UCSD-AML1 (cell line): ENCODE measurements at regions not wholly inside any gene's neighbourhood (a gene's known extent, or its start where the extent isn't known, plus 50 kb on each side); places are given as distances from the start of the nearest gene placed in this dataset.
"Not testable (repeated sequence)": the region's sequence is repeated elsewhere in the genome, so short reads cannot be mapped to it uniquely, and the experiment has no call there.

Experiments
- DNase-seq: peaks from one replicate; lab custom pipeline; 2025; ENCODE audit not compliant: unreplicated experiment; lab: John Stamatoyannopoulos, UW

- DNase-seq = no peak
Measured at GRCh38 chr4:141290771-141291170, 70.1 kb downstream of the ZNF330 start.

GRCh38 chr4:141294306-141294705, 73.6 kb downstream of the ZNF330 start:
- no peak for DNase-seq

- no peak for DNase-seq
Measured at GRCh38 chr4:141301216-141301615, 80.5 kb downstream of the ZNF330 start.

GRCh38 chr4:141302924-141303323, 82.2 kb downstream of the ZNF330 start:
- no peak for DNase-seq

DNA sequence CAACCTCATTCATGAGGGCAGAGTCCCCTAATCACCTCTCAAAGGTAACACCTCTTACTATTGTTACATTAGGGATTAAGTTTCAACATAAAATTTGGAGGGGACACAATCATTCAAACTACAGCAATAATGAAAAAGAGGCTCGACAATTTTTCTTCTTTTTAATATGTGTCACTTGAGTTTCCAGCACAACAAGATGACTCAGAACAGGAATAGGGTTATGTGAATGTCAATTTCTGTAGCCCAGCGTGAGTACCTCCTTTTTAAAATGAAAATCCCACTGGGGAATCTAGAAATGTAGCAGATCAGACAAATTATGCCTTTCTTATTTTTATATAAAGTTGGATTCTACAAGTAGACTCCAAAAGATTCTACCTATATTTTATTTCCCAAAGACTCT, 83.7 kb downstream of the ZNF330 start:
- no peak for DNase-seq

GRCh38 chr4:141306331-141306730, 85.6 kb downstream of the ZNF330 start:
- no peak for DNase-seq

GRCh38 chr4:141307241-141307689, 86.6 kb downstream of the ZNF330 start:
- DNase-seq = peak; percentile 26

- no peak for DNase-seq
Measured at GRCh38 chr4:141309874-141310273, 89.2 kb downstream of the ZNF330 start.

DNA sequence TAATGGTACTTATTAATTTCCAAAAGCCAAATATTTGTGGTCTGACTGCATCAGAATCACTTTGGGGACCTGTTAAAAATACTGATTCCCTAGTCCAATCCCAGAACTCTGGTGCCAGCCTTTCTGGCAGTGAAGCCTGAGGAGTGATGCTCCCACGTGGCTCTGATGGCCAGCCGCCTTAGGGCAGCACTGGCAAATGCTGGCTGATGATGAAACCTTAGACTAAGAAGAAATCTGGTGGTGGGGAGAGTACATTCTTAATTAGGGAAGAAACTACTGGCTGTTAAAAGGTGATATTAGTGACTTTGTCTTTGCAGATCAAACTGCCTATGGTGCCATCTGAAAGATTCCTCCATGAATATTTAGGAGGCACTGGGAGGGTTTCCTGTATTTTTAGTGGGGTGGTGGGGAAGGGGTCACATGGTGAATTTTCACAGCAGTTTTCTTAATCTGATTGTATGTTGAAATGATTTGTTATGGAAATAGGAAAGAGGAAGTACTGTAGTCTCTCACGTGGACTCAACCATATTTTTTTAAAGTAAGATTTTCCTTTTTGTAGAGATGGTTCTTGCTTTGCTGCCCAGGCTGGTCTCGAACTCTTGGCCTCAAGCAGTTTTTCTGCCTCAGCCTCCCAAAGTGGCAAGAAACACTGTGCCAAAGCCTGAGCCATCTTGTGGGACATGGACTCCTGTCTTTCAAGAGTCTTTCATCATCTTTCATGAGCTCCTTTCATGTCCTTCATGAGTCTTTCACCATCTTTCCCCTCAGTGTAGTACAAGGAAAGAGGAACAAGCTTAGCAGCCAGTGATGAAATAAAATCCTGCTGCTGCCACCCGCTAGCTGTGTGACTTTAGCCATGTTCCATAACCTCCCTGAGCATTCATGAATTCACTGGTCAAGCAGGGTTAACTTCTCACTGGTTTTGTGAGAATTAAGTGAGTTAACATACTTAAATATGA, 90.8 kb downstream of the ZNF330 start:
- no peak for DNase-seq

DNA sequence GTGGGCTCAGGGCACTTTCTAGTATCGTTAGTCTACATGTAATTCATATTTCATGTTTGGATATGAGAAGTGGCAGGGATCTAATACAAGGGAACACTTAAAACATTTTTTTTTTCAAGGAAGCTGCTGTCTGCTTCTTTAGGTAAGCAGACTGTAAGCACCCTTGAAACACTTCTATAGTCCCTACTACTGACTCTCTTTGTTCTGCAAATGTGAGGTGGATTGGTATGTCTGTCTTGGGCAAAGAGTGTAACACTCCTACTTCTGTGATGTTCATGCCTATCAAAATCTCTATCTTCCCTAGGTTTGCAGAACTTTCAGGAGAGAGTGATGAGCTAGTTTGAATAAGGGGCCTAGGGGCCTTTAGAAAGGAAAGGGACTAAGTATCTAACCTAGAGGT, 93.9 kb downstream of the ZNF330 start:
- no peak for DNase-seq

- DNase-seq = no peak
Measured at GRCh38 chr4:141328560-141329173, 108.0 kb downstream of the ZNF330 start.

DNA sequence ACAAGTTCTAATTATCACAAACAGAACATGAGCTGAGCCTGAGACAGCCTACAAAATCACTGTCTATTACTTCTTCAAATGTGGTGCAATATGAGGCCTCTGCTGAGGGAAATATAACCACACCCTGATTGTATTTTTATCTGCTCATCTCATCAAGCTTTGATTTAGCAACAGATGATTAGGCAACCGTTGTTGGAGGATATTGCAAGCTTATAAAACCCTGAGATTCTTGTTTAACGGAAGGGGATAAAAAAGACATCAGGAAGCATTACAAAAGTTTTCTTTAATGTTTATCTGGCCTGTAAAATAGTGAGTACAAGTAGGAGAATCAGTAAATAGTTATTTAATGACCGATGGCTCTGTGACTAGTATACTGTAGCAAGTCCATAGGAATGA, 108.5 kb downstream of the ZNF330 start:
- DNase-seq = no peak

DNA sequence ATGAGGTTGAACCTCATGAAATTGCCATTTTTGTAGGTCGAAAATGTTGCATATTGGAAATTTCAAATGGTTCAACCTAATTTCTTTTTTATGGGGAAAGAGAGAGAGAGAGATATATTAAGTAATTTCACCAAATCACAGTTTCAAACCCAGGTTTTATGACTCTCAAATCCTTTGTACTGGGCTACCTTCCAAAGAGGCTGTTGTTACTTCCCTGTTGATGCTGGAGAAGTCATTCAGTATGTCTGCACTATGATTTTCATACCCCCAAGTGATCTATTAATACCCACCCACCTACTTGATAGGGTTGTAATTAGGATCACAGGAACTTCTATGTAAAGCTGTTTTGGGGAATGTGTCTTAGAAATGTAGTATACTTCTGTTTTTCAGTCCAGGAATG, 109.9 kb downstream of the ZNF330 start:
- no peak for DNase-seq

GRCh38 chr4:141331534-141332358, 111.1 kb downstream of the ZNF330 start:
- no peak for DNase-seq

- not testable (repeated sequence) for DNase-seq
Measured at GRCh38 chr4:141332359-141333181, 111.9 kb downstream of the ZNF330 start.

GRCh38 chr4:141333456-141334230, 112.9 kb downstream of the ZNF330 start:
- DNase-seq = not testable (repeated sequence)

DNA sequence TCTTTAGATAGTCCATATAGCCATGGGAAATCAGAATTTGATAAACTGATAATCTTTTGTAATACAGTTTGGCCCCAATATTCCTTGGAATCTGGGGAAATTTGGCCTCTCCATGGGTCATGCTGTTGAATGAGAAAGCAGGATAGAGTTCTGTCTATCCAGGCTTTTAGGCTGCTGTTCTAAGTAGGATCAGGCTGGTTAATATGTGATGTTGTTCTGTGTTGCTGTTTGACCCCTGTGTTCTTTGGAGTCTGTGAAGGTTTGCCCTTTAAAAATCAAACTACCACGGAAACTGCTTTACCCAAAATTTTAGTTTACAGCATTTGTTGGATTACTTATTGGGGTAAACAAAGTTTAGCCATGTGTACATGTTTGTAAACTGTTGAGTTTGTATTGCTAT, 114.5 kb downstream of the ZNF330 start:
- DNase-seq = no peak

- no peak for DNase-seq
Measured at GRCh38 chr4:141338238-141338637, 117.5 kb downstream of the ZNF330 start.

DNA sequence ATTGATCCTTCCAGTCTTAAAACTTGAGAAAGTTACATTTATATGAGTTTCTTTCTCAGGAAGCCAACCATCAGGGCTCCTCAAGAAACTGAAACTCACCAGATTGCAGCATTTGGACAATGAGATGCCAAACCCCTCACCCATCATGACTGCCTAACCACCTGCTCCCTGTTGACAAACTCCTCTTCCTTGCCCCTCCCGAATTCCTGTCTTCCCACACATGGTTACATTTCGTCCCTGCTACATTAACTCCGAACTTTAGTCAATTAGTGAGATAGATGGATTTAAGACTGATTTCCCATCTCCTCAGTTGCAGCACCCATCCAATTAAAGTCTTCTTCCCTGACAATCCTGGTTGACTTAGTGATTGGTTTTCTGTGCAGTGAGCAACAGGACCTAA, 118.7 kb downstream of the ZNF330 start:
- no peak for DNase-seq

GRCh38 chr4:141339966-141340365, 119.3 kb downstream of the ZNF330 start:
- no peak for DNase-seq
